ENCODE measurements at regions not wholly inside any gene's neighbourhood (a gene's known extent, or its start where the extent isn't known, plus 50 kb on each side); places are given as distances from the start of the nearest gene placed in this dataset.
A peak's percentile ranks its signal among the peaks of the same experiment; 100 is the strongest.
"Not testable (repeated sequence)": the region's sequence is repeated elsewhere in the genome, so short reads cannot be mapped to it uniquely, and the experiment has no call there.

GRCh38 chr3:112736805-112737566 lies 96.0 kb upstream of the CCDC80 start:
- DNase-seq = peak; percentile 23

- no peak for DNase-seq
Measured at GRCh38 chr3:112736386-112736785, 95.4 kb upstream of the CCDC80 start.

- DNase-seq = no peak
Measured at GRCh38 chr3:112735926-112736325, 95.0 kb upstream of the CCDC80 start.

GRCh38 chr3:112734736-112735350 lies 93.9 kb upstream of the CCDC80 start:
- DNase-seq = peak; percentile 60

- no peak for DNase-seq
Measured at GRCh38 chr3:112734171-112734570, 93.2 kb upstream of the CCDC80 start.

- no peak for DNase-seq
Measured at GRCh38 chr3:112730210-112730609, 89.3 kb upstream of the CCDC80 start.

GRCh38 chr3:112721231-112721630 lies 80.3 kb upstream of the CCDC80 start:
- no peak for DNase-seq

- no peak for DNase-seq
Measured at GRCh38 chr3:112718967-112719366, 78.0 kb upstream of the CCDC80 start.

- DNase-seq = no peak
Measured at GRCh38 chr3:112718516-112718915, 77.6 kb upstream of the CCDC80 start.

- no peak for DNase-seq
Measured at GRCh38 chr3:112709911-112710310, 69.0 kb upstream of the CCDC80 start.

GRCh38 chr3:112699436-112699978 lies 58.6 kb upstream of the CCDC80 start:
- DNase-seq = no peak

GRCh38 chr3:112698442-112698841 lies 57.5 kb upstream of the CCDC80 start:
- DNase-seq = not testable (repeated sequence)

- not testable (repeated sequence) for DNase-seq
Measured at GRCh38 chr3:112696244-112696643, 55.3 kb upstream of the CCDC80 start.

GRCh38 chr3:112695377-112696108 lies 54.6 kb upstream of the CCDC80 start:
- not testable (repeated sequence) for DNase-seq

GRCh38 chr3:112694906-112695305 lies 54.0 kb upstream of the CCDC80 start:
- not testable (repeated sequence) for DNase-seq

GRCh38 chr3:112693186-112693585 lies 52.2 kb upstream of the CCDC80 start:
- no peak for DNase-seq

Data from central memory CD4-positive, alpha-beta T cell (primary cell).